Parathyroid adenoma (tissue), 2 donors: ENCODE measurements at regions not wholly inside any gene's neighbourhood (a gene's known extent, or its start where the extent isn't known, plus 50 kb on each side); places are given as distances from the start of the nearest gene placed in this dataset.

Source experiments
- H2AFZ ChIP-seq: fragments of 300-600 bp; sonication (generic); one replicate; pipeline ENCODE4 v1.7.0; 2017; ENCODE audit warnings: antibody characterized with exemption, mild to moderate bottlenecking
- H3K27ac ChIP-seq: fragments of 300-600 bp; sonication (generic); one replicate; pipeline ENCODE4 v1.7.0; 2017
- H3K27me3 ChIP-seq: fragments of 300-600 bp; sonication (generic); one replicate; pipeline ENCODE4 v1.7.0; 2017; ENCODE audit warnings: low read length; ENCODE audit not compliant: control insufficient read depth, insufficient read depth
- H3K36me3 ChIP-seq: fragments of 300-600 bp; sonication (generic); one replicate; pipeline ENCODE4 v1.7.0; 2017; ENCODE audit warnings: low read length; ENCODE audit not compliant: control insufficient read depth, insufficient read depth
- H3K4me1 ChIP-seq: fragments of 300-600 bp; sonication (generic); one replicate; pipeline ENCODE4 v1.7.0; 2017; ENCODE audit warnings: control low read depth
- H3K4me2 ChIP-seq: fragments of 300-600 bp; sonication (generic); one replicate; pipeline ENCODE4 v1.7.0; 2017; ENCODE audit warnings: low read length
- H3K4me3 ChIP-seq: fragments of 300-600 bp; sonication (generic); one replicate; pipeline ENCODE4 v1.7.0; 2017; ENCODE audit warnings: low read depth, low read length
- H3K79me2 ChIP-seq: fragments of 300-600 bp; sonication (generic); one replicate; pipeline ENCODE4 v1.7.0; 2017; ENCODE audit warnings: control low read depth
- H3K9ac ChIP-seq: fragments of 300-600 bp; sonication (generic); one replicate; pipeline ENCODE4 v1.7.0; 2017; ENCODE audit warnings: mild to moderate bottlenecking
- H3K9me3 ChIP-seq: fragments of 300-600 bp; sonication (generic); one replicate; pipeline ENCODE4 v1.7.0; 2017; ENCODE audit warnings: low read length; ENCODE audit not compliant: control insufficient read depth
- CTCF ChIP-seq: fragments of 300-600 bp; sonication (generic); IDR thresholded peaks from one replicate; pipeline ENCODE4 v1.7.0; 2017; ENCODE audit warnings: antibody characterized with exemption, mild to moderate bottlenecking
- donor health status: primary hyperparathyroidism.

- Histone ChIP-seq H3K4me3 (no peak overlapping the region), H3K4me2 (no peak overlapping the region), H3K9ac (no peak overlapping the region), H3K27me3 (no peaks in the 10 kb centered on the region), H3K4me1 (no peaks in the 10 kb centered on the region), H3K36me3 (no peaks in the 10 kb centered on the region), H3K9me3 (no peaks in the 10 kb centered on the region), H2AFZ (no peak overlapping the region), H3K79me2 (no peaks in the 10 kb centered on the region), H3K27ac (no peak overlapping the region)
- TF ChIP-seq CTCF = no peak
These were observed 160.3 kb upstream of the PELI2 start for GRCh38 chr14:55957950-55958349.

- no peak for TF ChIP-seq CTCF
These were observed 154.9 kb upstream of the PELI2 start for GRCh38 chr14:55963295-55963694.

GRCh38 chr14:55964091-55964490 is 154.1 kb upstream of the PELI2 start:
- no peak overlapping the region for H3K9ac ChIP-seq
- H3K4me1 ChIP-seq = no peaks in the 10 kb centered on the region
- H3K79me2 ChIP-seq = no peaks in the 10 kb centered on the region
- no peak overlapping the region for H3K27ac ChIP-seq
- no peak overlapping the region for H2AFZ ChIP-seq
- no peak for TF ChIP-seq CTCF
- H3K27me3 ChIP-seq = no peaks in the 10 kb centered on the region
- no peaks in the 10 kb centered on the region for H3K36me3 ChIP-seq
- no peak overlapping the region for H3K4me3 ChIP-seq
- H3K9me3 ChIP-seq = no peaks in the 10 kb centered on the region
- H3K4me2 ChIP-seq = no peak overlapping the region

More at GRCh38 chr14:55963295-55963694, 154.9 kb upstream of the PELI2 start:
- no peaks in the 10 kb centered on the region for H3K79me2 ChIP-seq
- H3K9ac ChIP-seq = no peak overlapping the region
- no peak overlapping the region for H3K27ac ChIP-seq
- H2AFZ ChIP-seq = no peak overlapping the region
- no peaks in the 10 kb centered on the region for H3K9me3 ChIP-seq
- H3K4me3 ChIP-seq = no peak overlapping the region
- no peaks in the 10 kb centered on the region for H3K4me1 ChIP-seq
- H3K4me2 ChIP-seq = no peak overlapping the region
- H3K27me3 ChIP-seq = no peaks in the 10 kb centered on the region
- H3K36me3 ChIP-seq = no peaks in the 10 kb centered on the region

- H3K36me3 ChIP-seq = no peaks in the 10 kb centered on the region
- H3K9me3 ChIP-seq = no peaks in the 10 kb centered on the region
- no peak overlapping the region for H3K4me3 ChIP-seq
- no peak overlapping the region for H3K27ac ChIP-seq
- H3K27me3 ChIP-seq = no peaks in the 10 kb centered on the region
- H2AFZ ChIP-seq = no peak overlapping the region
- H3K9ac ChIP-seq = no peak overlapping the region
- H3K4me1 ChIP-seq = no peaks in the 10 kb centered on the region
- H3K4me2 ChIP-seq = no peak overlapping the region
- H3K79me2 ChIP-seq = no peaks in the 10 kb centered on the region
- no peak for TF ChIP-seq CTCF
These were observed 153.4 kb upstream of the PELI2 start for GRCh38 chr14:55964821-55965220.

- Histone ChIP-seq H3K9me3 (no peaks in the 10 kb centered on the region), H3K79me2 (no peaks in the 10 kb centered on the region), H3K4me2 (no peak overlapping the region), H3K27ac (no peak overlapping the region), H3K36me3 (no peaks in the 10 kb centered on the region), H3K9ac (no peak overlapping the region), H2AFZ (no peak overlapping the region), H3K4me3 (no peak overlapping the region), H3K27me3 (no peaks in the 10 kb centered on the region), H3K4me1 (no peaks in the 10 kb centered on the region)
- TF ChIP-seq CTCF = no peak
These were observed 152.4 kb upstream of the PELI2 start for GRCh38 chr14:55965851-55966250.
